AG04449 (cell line): ENCODE measurements at regions not wholly inside any gene's neighbourhood (a gene's known extent, or its start where the extent isn't known, plus 50 kb on each side); places are given as distances from the start of the nearest gene placed in this dataset.

Source experiments
- CTCF ChIA-PET: fragments of 350-600 bp; formaldehyde crosslinking; extraction: SDS; loops from one replicate; lab custom pipeline; 2021; ENCODE audit warnings: antibody characterized with exemption; lab: Yijun Ruan, JAX
- POLR2A ChIA-PET: fragments of 400-600, 350-600 bp; formaldehyde crosslinking; extraction: SDS; loops from one replicate; lab custom pipeline; 2020; ENCODE audit warnings: antibody characterized with exemption, inconsistent platforms; lab: Yijun Ruan, JAX
- DNase-seq: peaks from one replicate; pipeline ENCODE4 v3.0.0-alpha.2; 2010; ENCODE audit warnings: low read depth, low spot score
- H3K4me3 ChIP-seq: 2 replicates; pipeline ENCODE4 v1.5.1; 2011; ENCODE audit warnings: low read depth, mild to moderate bottlenecking, control low read depth, low read length
- TF ChIP-seq, protein P1 (sequence below): IDR thresholded peaks from one replicate; pipeline ENCODE4 v1.5.1; 2011; ENCODE audit warnings: mild to moderate bottlenecking, moderate library complexity, low read length, control low read depth, inconsistent platforms; ENCODE audit not compliant: insufficient read depth; ENCODE audit errors: missing control alignments

DNA sequence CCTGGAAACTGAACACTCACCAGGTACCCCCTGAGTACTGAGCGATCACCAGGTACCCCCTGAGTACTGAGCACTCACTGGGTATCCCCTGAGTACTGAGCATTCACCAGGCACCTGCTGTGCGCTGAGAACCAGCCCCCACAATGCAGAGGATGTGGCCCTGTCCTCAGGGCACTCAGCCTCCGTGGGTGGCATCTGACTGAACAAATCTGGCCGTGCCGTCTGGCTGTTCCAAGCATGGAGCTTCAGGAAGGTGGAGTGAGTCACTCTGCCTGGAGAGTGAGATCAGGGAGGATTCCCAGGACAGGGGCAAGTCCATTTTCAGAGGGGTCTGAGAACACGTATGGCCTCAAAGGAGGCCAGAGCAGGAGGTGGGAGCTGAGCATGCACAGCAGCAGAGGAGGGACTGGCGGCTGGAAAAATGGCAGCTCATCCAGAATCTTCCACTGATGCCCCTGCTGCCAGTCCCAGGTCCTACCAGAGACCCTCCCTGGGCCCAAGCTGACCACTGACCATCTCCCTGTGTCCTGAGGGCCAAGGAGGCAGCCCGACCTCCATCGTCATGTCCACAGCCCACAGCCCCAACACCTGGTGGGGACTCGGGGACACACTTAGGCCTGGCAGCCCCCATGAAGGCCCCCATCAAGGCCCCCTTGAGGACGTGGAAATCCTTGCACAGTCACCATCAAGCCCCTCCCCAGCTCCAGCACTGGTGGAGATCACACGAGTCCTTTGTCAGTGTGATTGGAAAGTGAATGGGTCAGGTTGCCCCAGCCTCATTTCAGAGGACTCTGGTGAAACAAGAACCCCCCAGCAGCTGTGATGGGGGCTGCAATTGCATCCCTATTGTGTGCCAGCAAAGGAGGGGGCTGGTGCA is 94.1 kb downstream of the HMX1 start:
- H3K4me3 ChIP-seq = no peak overlapping the region
- CTCF ChIA-PET = no interaction called here
- TF ChIP-seq, protein P1, sequence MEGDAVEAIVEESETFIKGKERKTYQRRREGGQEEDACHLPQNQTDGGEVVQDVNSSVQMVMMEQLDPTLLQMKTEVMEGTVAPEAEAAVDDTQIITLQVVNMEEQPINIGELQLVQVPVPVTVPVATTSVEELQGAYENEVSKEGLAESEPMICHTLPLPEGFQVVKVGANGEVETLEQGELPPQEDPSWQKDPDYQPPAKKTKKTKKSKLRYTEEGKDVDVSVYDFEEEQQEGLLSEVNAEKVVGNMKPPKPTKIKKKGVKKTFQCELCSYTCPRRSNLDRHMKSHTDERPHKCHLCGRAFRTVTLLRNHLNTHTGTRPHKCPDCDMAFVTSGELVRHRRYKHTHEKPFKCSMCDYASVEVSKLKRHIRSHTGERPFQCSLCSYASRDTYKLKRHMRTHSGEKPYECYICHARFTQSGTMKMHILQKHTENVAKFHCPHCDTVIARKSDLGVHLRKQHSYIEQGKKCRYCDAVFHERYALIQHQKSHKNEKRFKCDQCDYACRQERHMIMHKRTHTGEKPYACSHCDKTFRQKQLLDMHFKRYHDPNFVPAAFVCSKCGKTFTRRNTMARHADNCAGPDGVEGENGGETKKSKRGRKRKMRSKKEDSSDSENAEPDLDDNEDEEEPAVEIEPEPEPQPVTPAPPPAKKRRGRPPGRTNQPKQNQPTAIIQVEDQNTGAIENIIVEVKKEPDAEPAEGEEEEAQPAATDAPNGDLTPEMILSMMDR = no peak
- no peak for DNase-seq
- POLR2A ChIA-PET = no interaction called here

DNA sequence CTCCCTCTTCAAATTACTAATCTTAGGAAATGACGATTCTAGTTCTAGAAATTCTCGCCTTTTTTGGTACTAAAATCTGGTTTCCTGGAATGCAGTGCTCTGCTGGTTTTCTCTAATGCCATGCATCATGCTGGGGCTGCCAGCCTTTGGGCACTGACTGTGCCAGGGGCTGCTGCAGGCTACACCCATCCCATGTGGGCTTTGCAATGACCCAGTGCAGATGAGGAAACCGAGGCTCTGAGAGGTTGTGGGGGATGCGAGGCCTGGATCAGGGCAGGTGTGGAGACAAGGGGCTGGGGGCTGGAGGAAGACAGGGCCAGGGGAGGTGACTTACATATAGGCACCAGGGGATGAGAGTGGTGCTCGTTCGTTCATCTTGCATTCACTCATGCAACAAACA is 95.3 kb downstream of the HMX1 start:
- TF ChIP-seq, protein P1 = no peak

DNA sequence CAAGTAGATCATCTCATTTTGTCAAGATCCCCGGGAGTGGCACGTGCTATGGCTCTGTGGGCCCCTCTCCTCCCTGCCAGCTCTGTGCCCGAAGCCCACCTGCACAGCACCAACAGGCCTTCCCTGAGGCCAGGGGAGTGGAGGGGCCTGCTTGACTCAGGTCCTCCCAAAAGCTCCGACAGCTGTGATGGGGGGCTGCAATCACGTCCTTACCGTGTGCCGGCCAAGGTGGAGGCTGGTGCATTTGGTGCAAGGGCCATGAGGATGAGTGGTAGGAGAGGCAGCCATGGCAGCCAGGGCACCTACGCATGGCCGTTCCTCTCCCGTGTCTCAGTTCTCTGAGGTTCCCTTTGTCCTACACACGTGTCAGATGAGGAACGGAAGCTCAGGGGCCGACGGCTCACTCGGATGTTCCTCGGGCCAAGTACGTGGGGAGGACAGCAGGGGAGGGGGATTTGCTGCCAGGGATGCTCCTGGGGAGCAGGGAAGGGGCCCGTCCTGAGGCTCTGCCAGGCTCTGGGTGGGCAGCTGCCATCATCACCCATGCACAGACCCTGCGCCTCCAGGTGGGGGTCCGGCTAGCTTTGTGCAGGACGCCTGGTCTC is 95.8 kb downstream of the HMX1 start:
- DNase-seq = no peak
- H3K4me3 ChIP-seq = no peak overlapping the region
- POLR2A ChIA-PET = no interaction called here
- CTCF ChIA-PET = no interaction called here
- TF ChIP-seq, protein P1 = no peak

More for the DNA sequence above, 95.3 kb downstream of the HMX1 start:
- no peak for DNase-seq
- POLR2A ChIA-PET = no interaction called here
- CTCF ChIA-PET = no interaction called here
- no peak overlapping the region for H3K4me3 ChIP-seq

DNA sequence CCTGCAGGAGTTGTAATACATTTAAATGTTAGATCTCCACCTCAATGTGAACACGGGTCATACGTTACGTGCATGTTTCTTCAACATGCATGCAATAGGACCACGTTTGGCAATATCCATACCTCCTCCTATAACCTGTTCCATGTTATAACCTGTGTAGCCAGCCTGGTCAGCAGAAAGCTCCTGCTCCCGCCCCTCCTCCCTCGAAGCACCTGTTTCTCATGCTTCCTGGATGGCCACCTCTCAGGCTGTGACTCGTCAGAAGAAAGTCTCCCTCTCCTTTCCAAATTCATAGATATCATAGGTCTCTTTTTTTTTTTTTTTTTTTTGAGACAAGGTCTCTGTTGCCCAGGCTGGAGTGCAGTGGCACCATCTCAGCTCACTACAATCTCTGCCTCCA is 96.5 kb downstream of the HMX1 start:
- POLR2A ChIA-PET = no interaction called here
- H3K4me3 ChIP-seq = no peak overlapping the region
- DNase-seq = no peak
- TF ChIP-seq, protein P1 = no peak
- CTCF ChIA-PET = no interaction called here

DNA sequence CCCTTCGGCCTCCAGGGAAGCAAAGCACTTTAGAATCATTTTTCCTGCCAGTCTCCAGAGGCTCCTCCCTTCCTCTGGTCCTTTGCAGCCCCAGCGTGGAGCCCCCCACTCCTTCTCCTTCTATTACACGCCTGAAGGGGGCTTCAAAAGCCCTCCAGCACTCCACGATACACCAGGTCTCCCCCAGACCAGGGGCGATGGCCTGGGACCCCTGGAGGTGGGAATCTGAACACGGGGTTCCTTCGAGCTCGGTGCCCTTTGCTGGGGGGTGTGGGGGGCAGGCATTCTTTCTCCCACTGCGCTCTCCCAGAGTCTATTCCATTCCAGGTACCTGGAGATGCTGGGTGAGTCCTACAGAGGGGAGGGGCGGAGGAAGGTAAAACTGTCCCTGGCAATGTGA is 97.6 kb downstream of the HMX1 start:
- TF ChIP-seq, protein P1 = no peak
- ChIA-PET CTCF (no interaction called here), POLR2A (no interaction called here)
- H3K4me3 ChIP-seq = no peak overlapping the region
- DNase-seq = no peak

DNA sequence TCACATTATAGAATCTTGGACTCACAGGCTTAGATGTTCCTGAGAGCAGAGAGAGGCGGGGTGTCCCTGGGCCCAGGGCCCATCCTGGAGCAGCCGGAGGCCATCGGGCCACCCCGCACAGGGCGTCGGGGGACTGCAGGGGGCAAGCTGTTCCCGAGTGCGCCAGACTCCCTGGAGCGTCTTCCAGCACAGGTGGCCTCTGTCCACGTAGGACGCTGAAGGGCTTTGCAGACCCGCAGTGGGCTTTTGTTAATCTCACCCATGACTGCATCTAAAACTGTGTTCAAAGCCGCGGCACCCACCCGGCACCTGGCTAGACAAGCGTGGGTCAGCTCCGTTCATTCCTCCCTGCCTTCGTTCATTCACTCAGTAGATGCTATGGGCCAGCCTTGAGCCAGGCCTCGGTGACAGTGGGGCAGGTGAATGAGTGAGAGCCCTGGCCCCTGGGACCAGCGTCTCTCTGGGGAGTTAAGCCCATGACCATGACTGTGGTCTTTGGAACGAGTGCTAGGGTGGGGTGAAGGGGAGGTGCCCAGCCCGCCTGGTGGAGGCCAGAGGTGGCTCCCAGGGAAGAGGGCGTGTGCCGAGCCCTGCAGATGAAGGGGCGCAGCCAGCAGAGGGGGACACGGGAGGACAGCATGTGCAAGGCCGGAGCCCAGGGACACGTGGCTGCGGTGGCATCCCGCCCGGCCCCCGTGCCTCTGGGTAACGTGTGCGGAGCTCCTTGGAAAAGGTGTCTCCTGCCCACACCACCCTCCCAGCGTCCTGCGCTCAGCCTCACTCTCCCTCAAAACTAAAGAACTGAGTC is 98.3 kb downstream of the HMX1 start:
- no peak overlapping the region for H3K4me3 ChIP-seq
- DNase-seq = no peak
- TF ChIP-seq, protein P1 = no peak
- ChIA-PET POLR2A (no interaction called here), CTCF (no interaction called here)
